ENCODE measurements at regions not wholly inside any gene's neighbourhood (a gene's known extent, or its start where the extent isn't known, plus 50 kb on each side); places are given as distances from the start of the nearest gene placed in this dataset.

GRCh38 chr2:238595750-238596570 is 169.2 kb downstream of the ASB1 start:
- no peak for TF ChIP-seq CTCF (conservative IDR thresholded peaks at IDR 0.05)
- peak overlapping the region; percentile 66 for H3K27ac ChIP-seq

GRCh38 chr2:238596571-238597551 is 170.1 kb downstream of the ASB1 start:
- TF ChIP-seq CTCF (conservative IDR thresholded peaks at IDR 0.05) = no peak
- H3K27ac ChIP-seq = peak overlapping the region; percentile 66

- no peak for TF ChIP-seq CTCF (conservative IDR thresholded peaks at IDR 0.05)
- peak overlapping the region; percentile 66 for H3K27ac ChIP-seq
Measured at GRCh38 chr2:238597638-238598528, 171.2 kb downstream of the ASB1 start.

- no peak for TF ChIP-seq CTCF (conservative IDR thresholded peaks at IDR 0.05)
- H3K27ac ChIP-seq = no peak overlapping the region
Measured at GRCh38 chr2:238598802-238599530, 172.2 kb downstream of the ASB1 start.

GRCh38 chr2:238599549-238600505 is 173.1 kb downstream of the ASB1 start:
- H3K27ac ChIP-seq = no peak overlapping the region
- TF ChIP-seq CTCF (conservative IDR thresholded peaks at IDR 0.05) = no peak
